ENCODE measurements at regions not wholly inside any gene's neighbourhood (a gene's known extent, or its start where the extent isn't known, plus 50 kb on each side); places are given as distances from the start of the nearest gene placed in this dataset.

DNA sequence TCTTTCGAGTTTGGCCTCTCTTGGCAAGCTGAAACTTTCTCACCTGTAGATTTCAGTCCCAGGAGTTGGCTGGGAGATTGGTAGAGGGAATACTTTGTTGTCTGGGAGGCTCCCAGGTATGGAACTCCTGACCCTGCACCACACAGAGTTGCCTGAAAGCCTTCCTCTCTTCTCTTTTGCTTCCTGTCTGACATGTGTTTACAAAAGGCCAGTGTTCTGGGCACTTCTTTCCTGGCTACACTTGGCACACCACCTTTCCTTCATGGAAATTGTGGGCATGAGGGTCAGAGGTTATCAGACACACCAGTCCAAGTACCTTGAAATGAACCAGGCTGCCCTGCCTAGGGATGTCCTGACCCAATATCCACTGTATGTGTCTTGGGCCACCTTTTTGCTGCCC is 123.7 kb downstream of the ABHD5 start:
- TF ChIP-seq, protein P1, sequence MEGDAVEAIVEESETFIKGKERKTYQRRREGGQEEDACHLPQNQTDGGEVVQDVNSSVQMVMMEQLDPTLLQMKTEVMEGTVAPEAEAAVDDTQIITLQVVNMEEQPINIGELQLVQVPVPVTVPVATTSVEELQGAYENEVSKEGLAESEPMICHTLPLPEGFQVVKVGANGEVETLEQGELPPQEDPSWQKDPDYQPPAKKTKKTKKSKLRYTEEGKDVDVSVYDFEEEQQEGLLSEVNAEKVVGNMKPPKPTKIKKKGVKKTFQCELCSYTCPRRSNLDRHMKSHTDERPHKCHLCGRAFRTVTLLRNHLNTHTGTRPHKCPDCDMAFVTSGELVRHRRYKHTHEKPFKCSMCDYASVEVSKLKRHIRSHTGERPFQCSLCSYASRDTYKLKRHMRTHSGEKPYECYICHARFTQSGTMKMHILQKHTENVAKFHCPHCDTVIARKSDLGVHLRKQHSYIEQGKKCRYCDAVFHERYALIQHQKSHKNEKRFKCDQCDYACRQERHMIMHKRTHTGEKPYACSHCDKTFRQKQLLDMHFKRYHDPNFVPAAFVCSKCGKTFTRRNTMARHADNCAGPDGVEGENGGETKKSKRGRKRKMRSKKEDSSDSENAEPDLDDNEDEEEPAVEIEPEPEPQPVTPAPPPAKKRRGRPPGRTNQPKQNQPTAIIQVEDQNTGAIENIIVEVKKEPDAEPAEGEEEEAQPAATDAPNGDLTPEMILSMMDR (IDR thresholded peaks at IDR 0.05): no peak
- no peak for TF ChIP-seq POLR2AphosphoS5 (IDR thresholded peaks at IDR 0.05; ENCODE audit: low read depth, low read length)

Measured in Panc1 (cell line).